ENCODE measurements at regions not wholly inside any gene's neighbourhood (a gene's known extent, or its start where the extent isn't known, plus 50 kb on each side); places are given as distances from the start of the nearest gene placed in this dataset.

- TF ChIP-seq ZBTB37 (CRISPR knock-in tag; IDR thresholded peaks at IDR 0.05) (no peak), YEATS4 (CRISPR knock-in tag; IDR thresholded peaks at IDR 0.05; ENCODE audit: borderline replicate concordance) (no peak), ZFP36L2 (CRISPR knock-in tag; IDR thresholded peaks at IDR 0.05) (no peak), SNRNP70 (IDR thresholded peaks at IDR 0.05; ENCODE audit: low read depth, low read length) (no peak), KDM5B (CRISPR knock-in tag; IDR thresholded peaks at IDR 0.05; ENCODE audit: borderline replicate concordance) (no peak), RXRB (CRISPR knock-in tag; IDR thresholded peaks at IDR 0.05; ENCODE audit: borderline replicate concordance) (no peak)
These were observed 562.6 kb downstream of the EDEM1 start (continued) for GRCh38 chr3:5750091-5750490.

DNA sequence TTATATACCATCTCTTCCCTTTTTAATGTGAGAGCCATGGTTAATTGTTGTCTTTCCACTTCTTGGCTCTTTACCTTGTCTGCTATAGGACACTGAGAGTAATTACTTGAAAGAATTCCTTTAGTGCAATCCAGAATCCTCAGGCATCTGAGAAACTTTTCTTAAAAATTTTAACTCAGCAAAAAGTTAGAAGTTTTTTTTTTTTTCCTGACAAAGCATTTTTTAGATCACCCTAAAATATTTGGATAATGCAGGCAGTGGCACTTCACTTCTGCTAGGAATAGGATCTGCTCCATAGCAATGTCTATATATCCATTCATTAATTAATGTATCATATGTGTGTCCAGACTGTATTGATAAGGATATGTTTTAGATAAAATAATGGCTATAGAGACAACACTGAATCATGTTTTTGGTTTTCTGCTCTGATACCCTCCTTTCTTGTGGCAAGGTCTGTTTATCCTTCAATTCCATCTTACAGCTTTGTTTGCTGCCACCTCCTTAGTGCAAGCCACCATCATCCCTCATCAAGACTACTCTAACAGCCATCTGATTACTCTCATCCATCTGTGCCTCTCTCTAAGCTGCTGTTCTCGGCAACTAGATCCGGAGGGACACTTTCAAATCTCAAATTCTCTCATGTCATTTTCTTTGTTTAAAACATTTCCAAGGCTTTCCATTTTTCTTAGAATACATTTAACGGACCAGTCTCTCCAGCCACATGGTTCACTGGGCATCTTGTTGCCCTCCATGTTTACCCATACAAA, 563.5 kb downstream of the EDEM1 start:
- no peaks in the 10 kb centered on the region for H3K79me2 ChIP-seq (ENCODE audit: insufficient read depth, low read length)
- FAIRE-seq (no peak), ATAC-seq (no peak), DNase-seq (ENCODE audit: low spot score) (no peak)
- in situ Hi-C loops (cut with HindIII; ENCODE audit: extremely low pct_ligation_motif_present, low pct_unique_long_range_greater_than_20kb) (no loop called here), intact Hi-C loops (cut with micrococcal nuclease; ENCODE audit: unreplicated experiment) (no loop called here)
- H3K27ac ChIP-seq (ENCODE audit: extremely low read length, insufficient read depth, low read length): no peak overlapping the region
- no peaks in the 10 kb centered on the region for H4K20me1 ChIP-seq (ENCODE audit: insufficient read depth, low read length)
- 16% methylated on average over 3 of the region's 3 CpGs for WGBS (ENCODE audit: low lambda C conversion rate)
- no peaks in the 10 kb centered on the region for H3K36me3 ChIP-seq (replicated peaks in 1 of 2; ENCODE audit: control insufficient read depth in 1 of 2, insufficient read depth in 2 of 2, low read length in 2 of 2)
- H3K27me3 ChIP-seq (ENCODE audit: control insufficient read depth in 1 of 2, insufficient read depth in 2 of 2, low read length in 2 of 2): no peaks in the 10 kb centered on the region
- H2AFZ ChIP-seq (ENCODE audit: low read length): no peak overlapping the region
- no peak overlapping the region for H3K4me3 ChIP-seq (replicated peaks in 1 of 3; ENCODE audit: insufficient read depth in 1 of 3, low read depth in 2 of 3, low read length in 3 of 3)
- H3K9me3 ChIP-seq (ENCODE audit: low read length): no peaks in the 10 kb centered on the region
- no peaks in the 10 kb centered on the region for H3K4me1 ChIP-seq (ENCODE audit: insufficient read depth, low read length)
- no TSS peak for BruUV-seq (replicated peaks)
- POLR2A ChIA-PET: no interaction called here
- CTCF ChIA-PET (ENCODE audit: low intra/inter-chr PET ratio, low total read pairs): no interaction called here
- TF ChIP-seq SOX5 (CRISPR knock-in tag; IDR thresholded peaks at IDR 0.05; ENCODE audit: borderline replicate concordance) (no peak), MAFF (IDR thresholded peaks at IDR 0.05; ENCODE audit: low read depth, low read length) (peak; percentile 66), MAFK (conservative IDR thresholded peaks at IDR 0.05 in 1 of 2, IDR thresholded peaks at IDR 0.05 in 1 of 2; ENCODE audit: low read length in 2 of 2) (peak; percentile 38 to 84; a peak in 3 of 4 replicates)
- no peak overlapping the region for H3K9ac ChIP-seq (ENCODE audit: insufficient read depth, low read depth, low read length)
- no peak overlapping the region for H3K4me2 ChIP-seq (ENCODE audit: low read depth, low read length)
